HEK293 (cell line): ENCODE measurements at regions not wholly inside any gene's neighbourhood (a gene's known extent, or its start where the extent isn't known, plus 50 kb on each side); places are given as distances from the start of the nearest gene placed in this dataset.

Experiments used
- CTCF ChIA-PET: fragments of 350-600 bp; formaldehyde crosslinking; extraction: SDS; loops from one replicate; lab custom pipeline; 2021; ENCODE audit warnings: antibody characterized with exemption; lab: Yijun Ruan, JAX
- POLR2A ChIA-PET: fragments of 300-600 bp; formaldehyde crosslinking; extraction: SDS; loops from one replicate; lab custom pipeline; 2020; ENCODE audit warnings: antibody characterized with exemption, inconsistent platforms; lab: Yijun Ruan, JAX
- H3K27ac ChIP-seq: fragments of 200-500 bp; sonication (Bioruptor generic); 2 replicates; pipeline ENCODE4 v1.5.1; 2014; ENCODE audit warnings: low read depth, low read length, control low read depth, inconsistent platforms; ENCODE audit errors: extremely low read depth
- H3K36me3 ChIP-seq, 2 experiments: fragments of 200-500 bp in 1 of 2; sonication (Bioruptor generic) in 1 of 2; 1 replicate in 1 of 2; 2 replicates in 1 of 2; pipeline ENCODE4 v1.5.1; 2014 to 2017; ENCODE audit warnings: inconsistent platforms in 2 of 2, low read length in 2 of 2; ENCODE audit not compliant: control insufficient read depth in 2 of 2, insufficient read depth in 1 of 2
- H3K4me1 ChIP-seq: fragments of 200-500 bp; sonication (Bioruptor generic); 2 replicates; pipeline ENCODE4 v1.5.1; 2014; ENCODE audit warnings: mild to moderate bottlenecking, low read length, inconsistent platforms; ENCODE audit not compliant: control insufficient read depth, insufficient read depth
- H3K4me3 ChIP-seq: 2 replicates; pipeline ENCODE4 v1.5.1; 2011; ENCODE audit warnings: low read depth, mild to moderate bottlenecking, control low read depth, low read length, moderate library complexity
- H3K9me3 ChIP-seq: fragments of 200-500 bp; sonication (Bioruptor generic); 2 replicates; pipeline ENCODE4 v1.5.1; 2014; ENCODE audit warnings: low read depth, low read length, inconsistent platforms; ENCODE audit not compliant: control insufficient read depth, insufficient read depth
- BCL11A ChIP-seq: fragments of 450-650 bp; formaldehyde crosslinking; IDR thresholded peaks from 2 replicates; pipeline ENCODE4 v1.5.1; 2016; ENCODE audit warnings: low read depth, missing biosample characterization, missing genetic modification characterization
- EGR2 ChIP-seq: fragments of 450-650 bp; formaldehyde crosslinking; IDR thresholded peaks from 2 replicates; pipeline ENCODE4 v1.5.1; 2016; ENCODE audit warnings: low read depth, missing biosample characterization, missing genetic modification characterization
- GFI1B ChIP-seq: fragments of 450-650 bp; formaldehyde crosslinking; IDR thresholded peaks from 2 replicates; pipeline ENCODE4 v1.5.1; 2016; ENCODE audit warnings: missing biosample characterization, missing genetic modification characterization
- GLIS2 ChIP-seq: fragments of 450-650 bp; formaldehyde crosslinking; IDR thresholded peaks from 2 replicates; pipeline ENCODE4 v1.5.1; 2016; ENCODE audit warnings: missing biosample characterization, missing genetic modification characterization
- REPIN1 ChIP-seq: fragments of 450-650 bp; formaldehyde crosslinking; IDR thresholded peaks from 2 replicates; pipeline ENCODE4 v1.5.1; 2017; ENCODE audit warnings: missing biosample characterization, missing genetic modification characterization, low read depth
- SCRT2 ChIP-seq: fragments of 450-650 bp; formaldehyde crosslinking; IDR thresholded peaks from 2 replicates; pipeline ENCODE4 v1.5.1; 2016; ENCODE audit warnings: missing biosample characterization, missing genetic modification characterization
- ZNF10 ChIP-seq: fragments of 450-650 bp; formaldehyde crosslinking; IDR thresholded peaks from 2 replicates; pipeline ENCODE4 v1.5.1; 2017; ENCODE audit warnings: missing biosample characterization, missing genetic modification characterization
- ZNF138 ChIP-seq: fragments of 450-650 bp; formaldehyde crosslinking; IDR thresholded peaks from 2 replicates; pipeline ENCODE4 v1.5.1; 2016; ENCODE audit warnings: missing biosample characterization, missing genetic modification characterization, borderline replicate concordance
- ZNF214 ChIP-seq: fragments of 450-650 bp; formaldehyde crosslinking; IDR thresholded peaks from 2 replicates; pipeline ENCODE4 v1.5.1; 2017; ENCODE audit warnings: missing biosample characterization, mild to moderate bottlenecking, missing genetic modification characterization, borderline replicate concordance
- ZNF223 ChIP-seq: fragments of 450-650 bp; formaldehyde crosslinking; IDR thresholded peaks from 2 replicates; pipeline ENCODE4 v1.5.1; 2016; ENCODE audit warnings: missing biosample characterization, missing genetic modification characterization
- ZNF350 ChIP-seq: fragments of 450-650 bp; formaldehyde crosslinking; IDR thresholded peaks from 2 replicates; pipeline ENCODE4 v1.5.0; 2017; ENCODE audit warnings: missing biosample characterization, mild to moderate bottlenecking, missing genetic modification characterization
- ZNF426 ChIP-seq: fragments of 450-650 bp; formaldehyde crosslinking; IDR thresholded peaks from 2 replicates; pipeline ENCODE4 v1.5.1; 2017; ENCODE audit warnings: missing biosample characterization, missing genetic modification characterization, mild to moderate bottlenecking, inconsistent platforms, moderate library complexity
- ZNF473 ChIP-seq: fragments of 450-650 bp; formaldehyde crosslinking; IDR thresholded peaks from 2 replicates; pipeline ENCODE4 v1.5.1; 2017; ENCODE audit warnings: missing biosample characterization, missing genetic modification characterization
- ZNF514 ChIP-seq: fragments of 450-650 bp; formaldehyde crosslinking; IDR thresholded peaks from 2 replicates; pipeline ENCODE4 v1.5.1; 2016; ENCODE audit warnings: missing biosample characterization, missing genetic modification characterization
- ZNF549 ChIP-seq: fragments of 450-650 bp; IDR thresholded peaks from 2 replicates; pipeline ENCODE4 v1.5.1; 2018; ENCODE audit warnings: missing biosample characterization, missing genetic modification characterization, mild to moderate bottlenecking, inconsistent platforms, moderate library complexity
- ZNF623 ChIP-seq: fragments of 450-650 bp; formaldehyde crosslinking; IDR thresholded peaks from 2 replicates; pipeline ENCODE4 v1.5.1; 2016; ENCODE audit warnings: missing biosample characterization, missing genetic modification characterization
- ZNF624 ChIP-seq: fragments of 450-650 bp; formaldehyde crosslinking; IDR thresholded peaks from 2 replicates; pipeline ENCODE4 v1.5.1; 2017; ENCODE audit warnings: missing biosample characterization, missing genetic modification characterization
- ZNF768 ChIP-seq: fragments of 450-650 bp; formaldehyde crosslinking; IDR thresholded peaks from 2 replicates; pipeline ENCODE4 v1.5.1; 2018; ENCODE audit warnings: missing biosample characterization, mild to moderate bottlenecking, missing genetic modification characterization
- ZNF776 ChIP-seq: fragments of 450-650 bp; formaldehyde crosslinking; IDR thresholded peaks from 2 replicates; pipeline ENCODE4 v1.5.0; 2017; ENCODE audit warnings: missing biosample characterization, missing genetic modification characterization, borderline replicate concordance
- ZNF830 ChIP-seq: fragments of 450-650 bp; IDR thresholded peaks from 2 replicates; pipeline ENCODE4 v1.5.0; 2018; ENCODE audit warnings: missing biosample characterization, missing genetic modification characterization, low read depth, mild to moderate bottlenecking, moderate library complexity
- ZXDB ChIP-seq: fragments of 450-650 bp; formaldehyde crosslinking; IDR thresholded peaks from 2 replicates; pipeline ENCODE4 v1.5.1; 2016; ENCODE audit warnings: missing biosample characterization, missing genetic modification characterization
- TF ChIP-seq, protein P1 (sequence below): fragments of 450-650 bp; formaldehyde crosslinking; IDR thresholded peaks from 2 replicates; pipeline ENCODE4 v1.5.1; 2016; ENCODE audit warnings: missing biosample characterization, missing genetic modification characterization, borderline replicate concordance
- TF ChIP-seq, protein P2 (sequence below): fragments of 450-650 bp; formaldehyde crosslinking; IDR thresholded peaks from 2 replicates; pipeline ENCODE4 v1.5.1; 2016; ENCODE audit warnings: missing biosample characterization, missing genetic modification characterization, low read depth
- TF ChIP-seq, protein P3 (sequence below): fragments of 450-650 bp; formaldehyde crosslinking; IDR thresholded peaks from 2 replicates; pipeline ENCODE4 v1.5.1; 2016; ENCODE audit warnings: missing biosample characterization, missing genetic modification characterization, borderline replicate concordance

DNA sequence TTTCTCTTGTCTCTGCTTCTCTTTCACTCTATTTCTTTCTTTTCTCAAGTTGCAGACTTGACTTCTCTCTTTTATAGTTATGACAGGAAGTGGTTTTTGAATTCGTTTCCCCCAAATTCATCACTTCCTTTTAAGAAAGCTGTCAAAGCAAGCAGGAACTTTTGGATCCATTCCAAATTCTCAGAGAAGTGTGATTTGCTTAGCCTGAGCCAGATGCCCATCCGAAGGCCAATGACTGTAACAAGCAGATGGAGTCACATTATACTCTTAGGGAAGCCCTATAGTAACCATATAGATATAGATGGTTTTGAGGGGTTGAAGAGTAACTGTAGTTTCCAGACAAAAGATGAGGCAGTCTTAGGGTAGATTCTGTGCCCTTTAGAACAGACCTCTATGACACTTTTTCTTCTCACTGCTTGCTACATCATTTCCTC lies 592.0 kb upstream of the KCNMB2 start:
- Histone ChIP-seq H3K4me3 (no peak overlapping the region), H3K9me3 (no peaks in the 10 kb centered on the region), H3K36me3 (no peaks in the 10 kb centered on the region), H3K27ac (no peak overlapping the region), H3K4me1 (no peaks in the 10 kb centered on the region)
- TF ChIP-seq BCL11A (no peak), ZXDB (tag by site-specific recombination) (no peak), ZNF10 (tag by site-specific recombination) (no peak), ZNF830 (tag by site-specific recombination) (no peak), ZNF776 (no peak), EGR2 (no peak), REPIN1 (no peak), SCRT2 (tag by site-specific recombination) (no peak), ZNF624 (no peak), ZNF426 (tag by site-specific recombination) (no peak), GFI1B (tag by site-specific recombination) (no peak), ZNF350 (no peak), ZNF549 (no peak), ZNF138 (tag by site-specific recombination) (no peak), ZNF223 (no peak), ZNF514 (tag by site-specific recombination) (no peak)
- TF ChIP-seq, protein P1, sequence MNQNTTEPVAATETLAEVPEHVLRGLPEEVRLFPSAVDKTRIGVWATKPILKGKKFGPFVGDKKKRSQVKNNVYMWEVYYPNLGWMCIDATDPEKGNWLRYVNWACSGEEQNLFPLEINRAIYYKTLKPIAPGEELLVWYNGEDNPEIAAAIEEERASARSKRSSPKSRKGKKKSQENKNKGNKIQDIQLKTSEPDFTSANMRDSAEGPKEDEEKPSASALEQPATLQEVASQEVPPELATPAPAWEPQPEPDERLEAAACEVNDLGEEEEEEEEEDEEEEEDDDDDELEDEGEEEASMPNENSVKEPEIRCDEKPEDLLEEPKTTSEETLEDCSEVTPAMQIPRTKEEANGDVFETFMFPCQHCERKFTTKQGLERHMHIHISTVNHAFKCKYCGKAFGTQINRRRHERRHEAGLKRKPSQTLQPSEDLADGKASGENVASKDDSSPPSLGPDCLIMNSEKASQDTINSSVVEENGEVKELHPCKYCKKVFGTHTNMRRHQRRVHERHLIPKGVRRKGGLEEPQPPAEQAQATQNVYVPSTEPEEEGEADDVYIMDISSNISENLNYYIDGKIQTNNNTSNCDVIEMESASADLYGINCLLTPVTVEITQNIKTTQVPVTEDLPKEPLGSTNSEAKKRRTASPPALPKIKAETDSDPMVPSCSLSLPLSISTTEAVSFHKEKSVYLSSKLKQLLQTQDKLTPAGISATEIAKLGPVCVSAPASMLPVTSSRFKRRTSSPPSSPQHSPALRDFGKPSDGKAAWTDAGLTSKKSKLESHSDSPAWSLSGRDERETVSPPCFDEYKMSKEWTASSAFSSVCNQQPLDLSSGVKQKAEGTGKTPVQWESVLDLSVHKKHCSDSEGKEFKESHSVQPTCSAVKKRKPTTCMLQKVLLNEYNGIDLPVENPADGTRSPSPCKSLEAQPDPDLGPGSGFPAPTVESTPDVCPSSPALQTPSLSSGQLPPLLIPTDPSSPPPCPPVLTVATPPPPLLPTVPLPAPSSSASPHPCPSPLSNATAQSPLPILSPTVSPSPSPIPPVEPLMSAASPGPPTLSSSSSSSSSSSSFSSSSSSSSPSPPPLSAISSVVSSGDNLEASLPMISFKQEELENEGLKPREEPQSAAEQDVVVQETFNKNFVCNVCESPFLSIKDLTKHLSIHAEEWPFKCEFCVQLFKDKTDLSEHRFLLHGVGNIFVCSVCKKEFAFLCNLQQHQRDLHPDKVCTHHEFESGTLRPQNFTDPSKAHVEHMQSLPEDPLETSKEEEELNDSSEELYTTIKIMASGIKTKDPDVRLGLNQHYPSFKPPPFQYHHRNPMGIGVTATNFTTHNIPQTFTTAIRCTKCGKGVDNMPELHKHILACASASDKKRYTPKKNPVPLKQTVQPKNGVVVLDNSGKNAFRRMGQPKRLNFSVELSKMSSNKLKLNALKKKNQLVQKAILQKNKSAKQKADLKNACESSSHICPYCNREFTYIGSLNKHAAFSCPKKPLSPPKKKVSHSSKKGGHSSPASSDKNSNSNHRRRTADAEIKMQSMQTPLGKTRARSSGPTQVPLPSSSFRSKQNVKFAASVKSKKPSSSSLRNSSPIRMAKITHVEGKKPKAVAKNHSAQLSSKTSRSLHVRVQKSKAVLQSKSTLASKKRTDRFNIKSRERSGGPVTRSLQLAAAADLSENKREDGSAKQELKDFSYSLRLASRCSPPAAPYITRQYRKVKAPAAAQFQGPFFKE (tag by site-specific recombination) = no peak
- TF ChIP-seq, protein P2, sequence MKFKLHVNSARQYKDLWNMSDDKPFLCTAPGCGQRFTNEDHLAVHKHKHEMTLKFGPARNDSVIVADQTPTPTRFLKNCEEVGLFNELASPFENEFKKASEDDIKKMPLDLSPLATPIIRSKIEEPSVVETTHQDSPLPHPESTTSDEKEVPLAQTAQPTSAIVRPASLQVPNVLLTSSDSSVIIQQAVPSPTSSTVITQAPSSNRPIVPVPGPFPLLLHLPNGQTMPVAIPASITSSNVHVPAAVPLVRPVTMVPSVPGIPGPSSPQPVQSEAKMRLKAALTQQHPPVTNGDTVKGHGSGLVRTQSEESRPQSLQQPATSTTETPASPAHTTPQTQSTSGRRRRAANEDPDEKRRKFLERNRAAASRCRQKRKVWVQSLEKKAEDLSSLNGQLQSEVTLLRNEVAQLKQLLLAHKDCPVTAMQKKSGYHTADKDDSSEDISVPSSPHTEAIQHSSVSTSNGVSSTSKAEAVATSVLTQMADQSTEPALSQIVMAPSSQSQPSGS (tag by site-specific recombination) = no peak
- POLR2A ChIA-PET = no interaction called here
- CTCF ChIA-PET = no interaction called here

DNA sequence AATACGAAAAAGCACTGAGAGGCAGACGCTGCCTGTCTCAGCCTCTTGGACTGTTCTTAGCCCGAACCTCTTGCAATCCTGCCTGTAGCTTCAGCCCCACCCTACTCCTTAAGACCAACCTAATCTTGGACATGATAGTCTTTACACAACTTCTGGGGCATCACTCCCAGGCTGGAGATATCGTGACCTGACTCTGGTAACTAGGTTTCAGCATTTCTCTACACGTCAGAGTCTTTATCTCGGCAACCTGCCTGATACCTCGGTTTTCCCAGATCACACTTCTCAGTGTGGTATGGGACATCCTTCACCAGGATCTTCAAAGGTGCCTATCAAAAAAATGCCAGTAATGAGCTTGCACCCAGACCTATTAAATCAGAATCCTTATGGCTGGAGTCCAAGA lies 590.2 kb upstream of the KCNMB2 start:
- no peak for TF ChIP-seq ZNF776
- no peak for TF ChIP-seq ZNF768 (tag by site-specific recombination)
- no peak for TF ChIP-seq ZNF623
- TF ChIP-seq ZNF214 (tag by site-specific recombination) = no peak
- TF ChIP-seq, protein P3, sequence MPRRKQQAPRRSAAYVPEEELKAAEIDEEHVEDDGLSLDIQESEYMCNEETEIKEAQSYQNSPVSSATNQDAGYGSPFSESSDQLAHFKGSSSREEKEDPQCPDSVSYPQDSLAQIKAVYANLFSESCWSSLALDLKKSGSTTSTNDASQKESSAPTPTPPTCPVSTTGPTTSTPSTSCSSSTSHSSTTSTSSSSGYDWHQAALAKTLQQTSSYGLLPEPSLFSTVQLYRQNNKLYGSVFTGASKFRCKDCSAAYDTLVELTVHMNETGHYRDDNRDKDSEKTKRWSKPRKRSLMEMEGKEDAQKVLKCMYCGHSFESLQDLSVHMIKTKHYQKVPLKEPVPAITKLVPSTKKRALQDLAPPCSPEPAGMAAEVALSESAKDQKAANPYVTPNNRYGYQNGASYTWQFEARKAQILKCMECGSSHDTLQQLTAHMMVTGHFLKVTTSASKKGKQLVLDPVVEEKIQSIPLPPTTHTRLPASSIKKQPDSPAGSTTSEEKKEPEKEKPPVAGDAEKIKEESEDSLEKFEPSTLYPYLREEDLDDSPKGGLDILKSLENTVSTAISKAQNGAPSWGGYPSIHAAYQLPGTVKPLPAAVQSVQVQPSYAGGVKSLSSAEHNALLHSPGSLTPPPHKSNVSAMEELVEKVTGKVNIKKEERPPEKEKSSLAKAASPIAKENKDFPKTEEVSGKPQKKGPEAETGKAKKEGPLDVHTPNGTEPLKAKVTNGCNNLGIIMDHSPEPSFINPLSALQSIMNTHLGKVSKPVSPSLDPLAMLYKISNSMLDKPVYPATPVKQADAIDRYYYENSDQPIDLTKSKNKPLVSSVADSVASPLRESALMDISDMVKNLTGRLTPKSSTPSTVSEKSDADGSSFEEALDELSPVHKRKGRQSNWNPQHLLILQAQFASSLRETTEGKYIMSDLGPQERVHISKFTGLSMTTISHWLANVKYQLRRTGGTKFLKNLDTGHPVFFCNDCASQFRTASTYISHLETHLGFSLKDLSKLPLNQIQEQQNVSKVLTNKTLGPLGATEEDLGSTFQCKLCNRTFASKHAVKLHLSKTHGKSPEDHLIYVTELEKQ = no peak
- TF ChIP-seq GLIS2 (tag by site-specific recombination) = no peak
- TF ChIP-seq ZNF473 (tag by site-specific recombination) = no peak
- TF ChIP-seq, all 188 proteins: peak for 0
- CTCF ChIA-PET = no interaction called here
- no peaks in the 10 kb centered on the region for H3K4me1 ChIP-seq
- POLR2A ChIA-PET = no interaction called here
- H3K27ac ChIP-seq = no peak overlapping the region
- H3K4me3 ChIP-seq = no peak overlapping the region
- H3K9me3 ChIP-seq = no peaks in the 10 kb centered on the region
- no peaks in the 10 kb centered on the region for H3K36me3 ChIP-seq
